B cell (primary cell): ENCODE measurements at regions not wholly inside any gene's neighbourhood (a gene's known extent, or its start where the extent isn't known, plus 50 kb on each side); places are given as distances from the start of the nearest gene placed in this dataset.

Experiments
- ATAC-seq: fragments of 200-7000 bp; cut with Tn5 transposase; one replicate; pipeline ENCODE4 v1.10.0; 2021; ENCODE audit warnings: low read depth, mild to moderate bottlenecking, moderate number of reproducible peaks, moderate library complexity
- CTCF ChIA-PET: fragments of 350-600 bp; sonication (Branson Sonifier 250); formaldehyde crosslinking; loops from one replicate; lab custom pipeline; 2021; ENCODE audit warnings: antibody characterized with exemption, inconsistent platforms; lab: Charles Lee
- POLR2A ChIA-PET: fragments of 350-600 bp; sonication (Branson Sonifier 250); formaldehyde crosslinking; loops from one replicate; lab custom pipeline; 2021; ENCODE audit warnings: antibody characterized with exemption; lab: Charles Lee
- DNase-seq: peaks from one replicate; pipeline ENCODE4 v3.0.0; 2013
- H2AFZ ChIP-seq: 2 replicates; pipeline ENCODE4 v1.6.1; 2012; ENCODE audit warnings: mild to moderate bottlenecking, low read depth, low read length; ENCODE audit not compliant: insufficient read depth, poor library complexity, severe bottlenecking
- H3K27ac ChIP-seq, 2 donors: 1 replicate in 1 of 2; 2 replicates in 1 of 2; pipeline ENCODE4 v1.5.1; 2012 to 2013; ENCODE audit warnings: low read length in 2 of 2, mild to moderate bottlenecking in 2 of 2, moderate library complexity in 1 of 2
- H3K27me3 ChIP-seq, 4 experiments: fragments of 200-600 bp in 1 of 4; sonication (generic) in 1 of 4; replicated peaks in 1 of 4; 1 replicate in 2 of 4; 2 replicates in 2 of 4; pipeline versions ENCODE4 v1.6.1 to v1.7.0; 2013 to 2016; ENCODE audit warnings: low read length in 3 of 4, mild to moderate bottlenecking in 2 of 4, mixed read lengths in 1 of 4, moderate library complexity in 1 of 4; ENCODE audit not compliant: insufficient read depth in 4 of 4, control insufficient read depth in 3 of 4; ENCODE audit errors: control extremely low read depth in 1 of 4
- H3K36me3 ChIP-seq, 2 experiments: replicated peaks in 1 of 2; 1 replicate in 1 of 2; 2 replicates in 1 of 2; pipeline versions ENCODE4 v1.6.1 to v1.7.1; 2013; ENCODE audit warnings: low read length in 1 of 2; ENCODE audit not compliant: insufficient read depth in 2 of 2, control insufficient read depth in 1 of 2; ENCODE audit errors: control extremely low read depth in 1 of 2, extremely low read depth in 1 of 2
- H3K4me1 ChIP-seq, 2 donors: fragments of 200-600 bp in 1 of 2; sonication (generic) in 1 of 2; 1 replicate in 1 of 2; 2 replicates in 1 of 2; pipeline versions ENCODE4 v1.5.1 to v1.6.1; 2013 to 2017; ENCODE audit warnings: low read length in 2 of 2; ENCODE audit not compliant: control insufficient read depth in 2 of 2, insufficient read depth in 2 of 2
- H3K4me2 ChIP-seq: replicated peaks from 2 replicates; pipeline ENCODE3; 2012; ENCODE audit warnings: mild to moderate bottlenecking, low read depth, low read length; ENCODE audit not compliant: poor library complexity, severe bottlenecking
- H3K4me3 ChIP-seq, 5 experiments: fragments of 200-600 bp in 1 of 5; sonication (generic) in 1 of 5; 1 replicate in 3 of 5; 2 replicates in 2 of 5; pipeline versions ENCODE4 v1.5.1 to v1.7.0; 2011 to 2016; ENCODE audit warnings: low read length in 4 of 5, mild to moderate bottlenecking in 4 of 5, low read depth in 2 of 5, control low read depth in 1 of 5, moderate library complexity in 1 of 5; ENCODE audit not compliant: insufficient read depth in 1 of 5; ENCODE audit errors: control extremely low read depth in 1 of 5, extremely low read depth in 1 of 5
- H3K79me2 ChIP-seq: fragments of 200-600 bp; sonication (generic); one replicate; pipeline ENCODE4 v1.6.0; 2016; ENCODE audit warnings: low read length; ENCODE audit not compliant: control insufficient read depth, insufficient read depth
- H3K9ac ChIP-seq: fragments of 200-600 bp; sonication (generic); 2 replicates; pipeline ENCODE4 v1.6.1; 2017; ENCODE audit warnings: mild to moderate bottlenecking, low read length, moderate library complexity
- H3K9me3 ChIP-seq, 3 donors: one replicate each; pipeline versions ENCODE4 v1.6.1 to v1.7.1; 2013; ENCODE audit warnings: low read length in 2 of 3; ENCODE audit not compliant: control insufficient read depth in 2 of 3, insufficient read depth in 1 of 3; ENCODE audit errors: control extremely low read depth in 1 of 3
- H4K20me1 ChIP-seq: 2 replicates; pipeline ENCODE4 v1.6.0; 2012; ENCODE audit warnings: mild to moderate bottlenecking, low read length; ENCODE audit not compliant: insufficient read depth, control insufficient read depth, poor library complexity, severe bottlenecking
- H3K27ac Mint-ChIP-seq: one replicate; pipeline ENCODE4 v1.8.0; 2021; ENCODE audit warnings: mixed read lengths
- H3K27me3 Mint-ChIP-seq: one replicate; pipeline ENCODE4 v1.8.0; 2021; ENCODE audit warnings: mixed read lengths
- H3K4me1 Mint-ChIP-seq: one replicate; pipeline ENCODE4 v1.8.0; 2021; ENCODE audit warnings: mixed read lengths
- H3K4me3 Mint-ChIP-seq: one replicate; pipeline ENCODE4 v1.8.0; 2021; ENCODE audit warnings: mixed read lengths
- H3K9me3 Mint-ChIP-seq: one replicate; pipeline ENCODE4 v1.8.0; 2022; ENCODE audit warnings: mixed read lengths; ENCODE audit not compliant: insufficient read depth
- EZH2 ChIP-seq: IDR thresholded peaks from 2 replicates; pipeline ENCODE4 v1.6.1; 2012; ENCODE audit warnings: borderline replicate concordance, low read depth, mild to moderate bottlenecking, moderate library complexity, low read length; ENCODE audit not compliant: insufficient read depth, poor library complexity, severe bottlenecking
- WGBS: methylation state at CpG from one replicate; pipeline ENCODE4 v1.1.5; 2013; ENCODE audit warnings: missing lambda C conversion rate; ENCODE audit not compliant: insufficient coverage; 5-methylcytosine and 5-hydroxymethylcytosine counted together
- intact Hi-C: fragments of 100-400 bp; cut with micrococcal nuclease; formaldehyde crosslinking; loops from one replicate; pipeline ENCODE4 v1.10.0; 2022
- TF ChIP-seq, protein P1 (sequence below): fragments of 200-600 bp; IDR thresholded peaks from one replicate; pipeline ENCODE4 v1.8.0; 2022; ENCODE audit warnings: antibody characterized with exemption, mild to moderate bottlenecking

DNA sequence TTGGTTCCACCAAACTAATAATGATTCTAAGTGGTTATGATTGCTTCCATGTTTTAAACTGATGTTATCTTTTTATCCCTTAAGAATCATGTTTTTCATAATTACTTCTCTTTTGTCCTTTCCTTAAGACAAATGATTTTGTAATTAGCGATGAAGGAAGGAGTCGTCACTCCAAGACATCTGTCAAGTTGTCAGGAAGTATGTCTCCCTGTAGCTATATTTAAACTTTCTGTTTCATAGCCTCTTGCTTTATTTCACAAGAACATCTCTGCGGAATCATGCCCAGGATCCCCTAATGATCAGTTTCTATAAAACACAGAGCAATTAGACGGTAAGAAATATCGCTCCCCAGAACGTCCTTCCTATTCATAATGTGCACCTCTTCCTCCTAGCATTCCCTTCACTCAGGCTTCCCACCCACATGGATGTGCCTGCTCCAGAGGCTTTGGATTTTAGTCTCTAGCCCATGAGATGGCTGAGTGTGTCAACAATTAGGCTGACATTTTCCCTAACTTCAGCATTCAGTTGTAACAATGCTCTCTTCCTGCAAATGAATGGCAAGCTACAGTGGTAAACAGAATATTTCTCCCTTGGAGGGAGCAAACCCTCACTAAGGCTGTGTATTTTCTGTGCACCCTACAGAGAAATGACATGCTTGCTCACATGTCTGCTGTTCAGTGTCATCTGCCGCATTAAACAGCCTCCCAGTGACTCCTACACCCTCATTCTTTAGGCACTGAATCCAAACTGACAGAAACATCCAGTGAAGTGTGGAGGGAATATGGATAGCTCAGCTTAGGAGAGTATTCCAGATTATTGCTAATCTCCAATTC lies 879.6 kb upstream of the CELF4 start:
- Histone ChIP-seq H3K27ac (no peak overlapping the region), H3K79me2 (no peaks in the 10 kb centered on the region), H2AFZ (no peak overlapping the region), H3K4me1 (no peaks in the 10 kb centered on the region), H3K4me3 (no peak overlapping the region), H3K36me3 (no peaks in the 10 kb centered on the region), H4K20me1 (no peaks in the 10 kb centered on the region), H3K9ac (no peak overlapping the region), H3K27me3 (no peaks in the 10 kb centered on the region), H3K9me3 (no peaks in the 10 kb centered on the region), H3K4me2 (no peak overlapping the region)
- ATAC-seq (no peak), DNase-seq (no peak)
- Mint-ChIP-seq H3K4me3 (no peak overlapping the region), H3K27ac (no peak overlapping the region), H3K4me1 (no peaks in the 10 kb centered on the region), H3K27me3 (no peaks in the 10 kb centered on the region), H3K9me3 (no peaks in the 10 kb centered on the region)
- WGBS, result no CpG with 5 or more reads among the region's 7 CpGs
- intact Hi-C loops, result no loop called here
- TF ChIP-seq, protein P1, sequence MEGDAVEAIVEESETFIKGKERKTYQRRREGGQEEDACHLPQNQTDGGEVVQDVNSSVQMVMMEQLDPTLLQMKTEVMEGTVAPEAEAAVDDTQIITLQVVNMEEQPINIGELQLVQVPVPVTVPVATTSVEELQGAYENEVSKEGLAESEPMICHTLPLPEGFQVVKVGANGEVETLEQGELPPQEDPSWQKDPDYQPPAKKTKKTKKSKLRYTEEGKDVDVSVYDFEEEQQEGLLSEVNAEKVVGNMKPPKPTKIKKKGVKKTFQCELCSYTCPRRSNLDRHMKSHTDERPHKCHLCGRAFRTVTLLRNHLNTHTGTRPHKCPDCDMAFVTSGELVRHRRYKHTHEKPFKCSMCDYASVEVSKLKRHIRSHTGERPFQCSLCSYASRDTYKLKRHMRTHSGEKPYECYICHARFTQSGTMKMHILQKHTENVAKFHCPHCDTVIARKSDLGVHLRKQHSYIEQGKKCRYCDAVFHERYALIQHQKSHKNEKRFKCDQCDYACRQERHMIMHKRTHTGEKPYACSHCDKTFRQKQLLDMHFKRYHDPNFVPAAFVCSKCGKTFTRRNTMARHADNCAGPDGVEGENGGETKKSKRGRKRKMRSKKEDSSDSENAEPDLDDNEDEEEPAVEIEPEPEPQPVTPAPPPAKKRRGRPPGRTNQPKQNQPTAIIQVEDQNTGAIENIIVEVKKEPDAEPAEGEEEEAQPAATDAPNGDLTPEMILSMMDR, result no peak
- POLR2A ChIA-PET, result no interaction called here
- CTCF ChIA-PET, result no interaction called here

DNA sequence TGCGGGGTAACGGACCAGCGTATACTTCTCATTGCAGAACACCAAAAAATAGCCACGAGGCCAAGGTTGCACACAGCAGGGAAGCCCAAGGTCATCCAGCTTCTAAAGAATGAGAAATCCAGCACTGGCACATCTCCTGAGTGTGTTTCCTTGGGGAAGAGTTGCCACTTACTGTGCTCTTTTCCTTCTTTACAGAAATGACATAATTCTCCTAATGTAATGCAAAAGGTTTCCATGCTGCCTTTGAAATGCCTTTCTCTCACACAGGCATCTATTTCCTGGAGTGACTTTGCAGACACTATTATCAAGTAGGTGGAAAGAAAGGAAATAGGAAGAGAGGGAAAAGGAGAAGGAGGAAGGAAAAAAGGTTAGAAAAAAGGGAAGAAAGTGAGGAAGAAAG lies 862.1 kb upstream of the CELF4 start:
- no peaks in the 10 kb centered on the region for H3K79me2 ChIP-seq
- H3K4me1 ChIP-seq, result no peaks in the 10 kb centered on the region
- Mint-ChIP-seq H3K4me1 (no peaks in the 10 kb centered on the region), H3K27ac (no peak overlapping the region), H3K4me3 (no peak overlapping the region), H3K9me3 (no peaks in the 10 kb centered on the region), H3K27me3 (no peaks in the 10 kb centered on the region)
- ATAC-seq (no peak), DNase-seq (no peak)
- no peak overlapping the region for H3K9ac ChIP-seq
- H3K27ac ChIP-seq, result no peak overlapping the region
- H3K9me3 ChIP-seq, result peaks cover 0 to 4% (median 0%) of the 10 kb centered on the region in 3 donors
- intact Hi-C loops, result no loop called here
- ChIA-PET CTCF (no interaction called here), POLR2A (no interaction called here)
- no peaks in the 10 kb centered on the region for H3K36me3 ChIP-seq
- no peaks in the 10 kb centered on the region for H4K20me1 ChIP-seq
- no peak for TF ChIP-seq EZH2
- TF ChIP-seq, protein P1, result no peak
- WGBS, result 80% methylated on average over 2 of the region's 4 CpGs
- H3K4me2 ChIP-seq, result no peak overlapping the region
- H3K4me3 ChIP-seq, result no peak overlapping the region
- no peaks in the 10 kb centered on the region for H3K27me3 ChIP-seq
- no peak overlapping the region for H2AFZ ChIP-seq
